Karpas-422 (cell line): ENCODE measurements at regions not wholly inside any gene's neighbourhood (a gene's known extent, or its start where the extent isn't known, plus 50 kb on each side); places are given as distances from the start of the nearest gene placed in this dataset.

Experiments used
- DNase-seq: peaks from one replicate; pipeline ENCODE4 v3.0.0-alpha.2; 2015
- H2AFZ ChIP-seq: fragments of 200-600 bp; sonication (generic); 2 replicates; pipeline ENCODE4 v1.6.1; 2014; ENCODE audit warnings: antibody characterized with exemption, low read length, mixed read lengths
- H3K27ac ChIP-seq: fragments of 200-600 bp; sonication (generic); 2 replicates; pipeline ENCODE4 v1.5.1; 2014; ENCODE audit warnings: mild to moderate bottlenecking, low read length, moderate library complexity
- H3K27me3 ChIP-seq: fragments of 200-600 bp; sonication (generic); 2 replicates; pipeline ENCODE4 v1.6.1; 2014; ENCODE audit warnings: low read length, mixed read lengths
- H3K36me3 ChIP-seq: fragments of 200-600 bp; sonication (generic); 2 replicates; pipeline ENCODE4 v1.6.1; 2014; ENCODE audit warnings: low read length, mixed read lengths; ENCODE audit not compliant: insufficient read depth
- H3K4me1 ChIP-seq: fragments of 200-600 bp; sonication (generic); 2 replicates; pipeline ENCODE4 v1.6.1; 2014; ENCODE audit warnings: mild to moderate bottlenecking, low read length, mixed read lengths
- H3K4me2 ChIP-seq: fragments of 200-600 bp; sonication (generic); 2 replicates; pipeline ENCODE4 v1.6.1; 2014; ENCODE audit warnings: low read length, low read depth, mild to moderate bottlenecking; ENCODE audit not compliant: poor library complexity, severe bottlenecking
- H3K4me3 ChIP-seq: fragments of 200-600 bp; sonication (generic); 2 replicates; pipeline ENCODE4 v1.5.1; 2014; ENCODE audit warnings: mild to moderate bottlenecking, antibody characterized with exemption, low read length, mixed read lengths
- H3K79me2 ChIP-seq: fragments of 200-600 bp; sonication (generic); 2 replicates; pipeline ENCODE4 v1.6.1; 2014; ENCODE audit warnings: mild to moderate bottlenecking, low read length, mixed read lengths
- H3K9ac ChIP-seq: fragments of 200-600 bp; sonication (generic); 2 replicates; pipeline ENCODE4 v1.6.0; 2014; ENCODE audit warnings: low read length
- H3K9me2 ChIP-seq: fragments of 200-600 bp; sonication (generic), shearing (Covaris generic); replicated peaks from 2 replicates; pipeline ENCODE4 v1.6.0; 2014; ENCODE audit warnings: mild to moderate bottlenecking, low read length, moderate library complexity; ENCODE audit not compliant: insufficient read depth
- H3K9me3 ChIP-seq: fragments of 300-700, 200-600 bp; sonication (generic); 2 replicates; pipeline ENCODE4 v1.6.1; 2014; ENCODE audit warnings: low read length, mixed read lengths
- H4K20me1 ChIP-seq: fragments of 200-600 bp; sonication (generic); 2 replicates; pipeline ENCODE4 v1.6.1; 2014; ENCODE audit warnings: mild to moderate bottlenecking, antibody characterized with exemption, low read length, low read depth; ENCODE audit not compliant: insufficient read depth

DNA sequence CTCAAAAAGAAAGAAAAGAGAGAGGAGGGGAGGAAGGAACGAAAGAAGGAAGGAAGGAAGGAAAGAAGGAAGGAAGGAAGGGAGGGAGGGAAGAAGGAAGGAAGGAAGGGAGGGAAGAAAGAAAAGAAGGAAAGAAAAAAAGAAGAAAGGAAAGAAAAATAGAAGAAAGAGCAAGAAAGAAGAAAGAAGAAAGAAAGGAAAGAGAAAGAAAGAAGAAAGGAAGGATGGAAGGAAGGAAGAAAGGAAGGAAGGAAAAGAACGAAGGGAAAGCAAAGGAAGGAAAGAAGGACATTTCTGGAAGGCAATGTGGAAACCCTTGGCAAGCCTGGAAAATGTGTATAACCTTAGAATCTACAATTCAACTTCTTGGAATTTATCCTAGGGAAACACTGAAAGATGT, 150.4 kb upstream of the LHX1 start:
- Histone ChIP-seq H4K20me1 (no peaks in the 10 kb centered on the region), H3K79me2 (no peaks in the 10 kb centered on the region), H3K4me3 (no peak overlapping the region), H3K4me1 (no peaks in the 10 kb centered on the region), H2AFZ (no peak overlapping the region), H3K27ac (no peak overlapping the region), H3K9me2 (no peaks in the 10 kb centered on the region), H3K36me3 (no peaks in the 10 kb centered on the region), H3K27me3 (no peaks in the 10 kb centered on the region), H3K9me3 (no peaks in the 10 kb centered on the region), H3K4me2 (no peak overlapping the region), H3K9ac (no peak overlapping the region)
- DNase-seq: no peak

DNA sequence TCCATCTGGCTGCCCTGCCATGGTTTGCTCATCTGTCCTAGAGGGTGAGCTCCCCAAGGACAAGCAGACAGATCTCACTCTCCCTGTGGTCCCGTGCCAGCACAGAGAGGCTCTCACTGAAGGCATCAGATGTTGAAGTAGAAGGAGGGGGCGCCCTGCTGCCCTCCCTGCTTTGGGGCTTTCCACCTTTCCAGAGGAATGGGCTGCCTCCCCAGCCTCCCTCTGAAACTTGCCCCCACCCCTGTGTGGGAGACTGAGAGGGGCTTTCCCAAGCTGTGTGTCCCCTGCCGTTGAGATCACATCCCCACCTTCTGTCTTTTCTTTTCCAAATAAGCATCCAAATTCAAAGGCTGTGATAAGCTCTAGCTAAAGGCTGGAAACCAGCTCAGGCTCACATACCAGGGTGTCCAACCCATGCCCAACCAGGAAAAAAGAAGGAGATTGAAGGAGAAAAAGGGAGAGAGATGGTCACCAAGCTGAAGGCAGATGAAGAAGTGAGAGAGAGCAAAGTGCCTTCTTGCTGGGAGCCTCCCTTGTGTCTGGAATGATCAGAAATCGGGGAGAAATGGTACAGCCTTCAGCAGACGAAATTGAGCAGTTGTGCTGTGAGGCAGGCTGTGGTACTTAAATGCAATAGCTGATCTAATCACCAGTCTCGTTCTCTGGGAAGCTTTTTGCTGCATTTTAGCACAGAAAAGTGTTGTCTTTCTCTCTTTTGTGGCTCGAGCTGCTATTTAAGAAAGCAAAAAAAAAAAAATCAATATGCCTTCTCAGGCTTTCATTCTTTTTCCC, 145.9 kb upstream of the LHX1 start:
- H4K20me1 ChIP-seq: no peaks in the 10 kb centered on the region

DNA sequence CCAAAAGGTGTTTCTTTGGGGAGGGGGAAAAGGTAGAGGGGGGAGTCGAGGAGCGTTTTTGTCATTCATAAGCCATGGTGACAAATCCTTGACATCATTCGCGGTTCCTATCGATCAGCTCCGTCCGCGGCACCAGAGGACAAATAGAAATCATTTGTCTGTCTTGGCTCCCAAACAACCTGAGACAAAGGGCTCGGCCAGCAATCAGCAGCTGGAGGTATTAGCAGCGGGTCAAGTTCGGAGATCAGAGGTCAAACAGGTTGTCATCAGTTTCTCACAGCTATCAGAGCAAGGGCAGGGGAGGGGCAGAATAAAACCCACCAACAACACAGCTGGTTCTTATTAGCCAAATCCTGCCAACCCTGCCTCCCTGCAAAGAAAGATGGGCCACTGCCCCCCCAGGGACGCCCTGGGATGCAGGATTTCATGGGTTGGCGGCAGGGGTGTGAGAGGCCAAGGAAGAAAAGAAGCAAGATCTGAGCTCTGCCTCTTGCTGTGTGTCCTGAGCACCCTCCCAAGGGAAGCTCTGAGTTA, 145.3 kb upstream of the LHX1 start:
- Histone ChIP-seq H2AFZ (no peak overlapping the region), H3K4me3 (no peak overlapping the region), H3K9me2 (no peaks in the 10 kb centered on the region), H3K27ac (no peak overlapping the region), H3K36me3 (no peaks in the 10 kb centered on the region), H3K79me2 (no peaks in the 10 kb centered on the region), H4K20me1 (no peaks in the 10 kb centered on the region), H3K27me3 (no peaks in the 10 kb centered on the region), H3K4me1 (no peaks in the 10 kb centered on the region), H3K4me2 (no peak overlapping the region), H3K9ac (no peak overlapping the region), H3K9me3 (no peaks in the 10 kb centered on the region)
- DNase-seq: no peak

More for the DNA sequence above, 145.9 kb upstream of the LHX1 start:
- no peaks in the 10 kb centered on the region for H3K36me3 ChIP-seq
- no peak overlapping the region for H2AFZ ChIP-seq
- H3K9me3 ChIP-seq: no peaks in the 10 kb centered on the region
- no peak overlapping the region for H3K9ac ChIP-seq
- H3K27ac ChIP-seq: no peak overlapping the region
- no peaks in the 10 kb centered on the region for H3K79me2 ChIP-seq
- no peaks in the 10 kb centered on the region for H3K4me1 ChIP-seq
- H3K9me2 ChIP-seq: no peaks in the 10 kb centered on the region
- DNase-seq: no peak
- H3K4me2 ChIP-seq: no peak overlapping the region
- H3K27me3 ChIP-seq: no peaks in the 10 kb centered on the region
- H3K4me3 ChIP-seq: no peak overlapping the region

- Histone ChIP-seq H3K27me3 (no peaks in the 10 kb centered on the region), H2AFZ (no peak overlapping the region), H3K79me2 (no peaks in the 10 kb centered on the region), H3K9me3 (no peaks in the 10 kb centered on the region), H3K9me2 (no peaks in the 10 kb centered on the region), H3K4me2 (no peak overlapping the region), H4K20me1 (no peaks in the 10 kb centered on the region), H3K36me3 (no peaks in the 10 kb centered on the region), H3K27ac (no peak overlapping the region), H3K4me1 (no peaks in the 10 kb centered on the region), H3K9ac (no peak overlapping the region), H3K4me3 (no peak overlapping the region)
- no peak for DNase-seq
These were observed 144.4 kb upstream of the LHX1 start for GRCh38 chr17:36792849-36793248.

DNA sequence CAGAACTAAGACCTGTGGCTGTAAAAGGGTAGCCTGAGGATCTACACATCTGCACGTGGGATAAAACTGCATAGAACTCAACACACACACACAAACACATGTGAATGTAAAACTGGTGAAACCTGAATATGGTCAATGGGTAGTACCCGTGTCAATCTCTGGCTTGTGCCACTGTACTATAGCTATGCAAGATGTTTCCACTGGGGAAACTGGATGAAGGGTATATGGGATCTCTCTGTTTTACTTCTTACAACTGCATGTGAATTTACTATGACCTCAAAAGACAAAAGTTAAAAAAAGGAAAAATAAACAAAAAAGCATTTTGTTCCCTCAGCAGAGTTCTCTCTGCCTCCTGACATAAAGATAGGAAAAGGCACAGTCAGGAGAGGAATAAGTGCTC, 143.3 kb upstream of the LHX1 start:
- Histone ChIP-seq H4K20me1 (no peaks in the 10 kb centered on the region), H3K27me3 (no peaks in the 10 kb centered on the region), H3K4me1 (no peaks in the 10 kb centered on the region), H3K4me3 (no peak overlapping the region), H3K9ac (no peak overlapping the region), H3K9me3 (no peaks in the 10 kb centered on the region), H2AFZ (no peak overlapping the region), H3K4me2 (no peak overlapping the region), H3K9me2 (no peaks in the 10 kb centered on the region), H3K79me2 (no peaks in the 10 kb centered on the region), H3K27ac (no peak overlapping the region), H3K36me3 (no peaks in the 10 kb centered on the region)
- no peak for DNase-seq

DNA sequence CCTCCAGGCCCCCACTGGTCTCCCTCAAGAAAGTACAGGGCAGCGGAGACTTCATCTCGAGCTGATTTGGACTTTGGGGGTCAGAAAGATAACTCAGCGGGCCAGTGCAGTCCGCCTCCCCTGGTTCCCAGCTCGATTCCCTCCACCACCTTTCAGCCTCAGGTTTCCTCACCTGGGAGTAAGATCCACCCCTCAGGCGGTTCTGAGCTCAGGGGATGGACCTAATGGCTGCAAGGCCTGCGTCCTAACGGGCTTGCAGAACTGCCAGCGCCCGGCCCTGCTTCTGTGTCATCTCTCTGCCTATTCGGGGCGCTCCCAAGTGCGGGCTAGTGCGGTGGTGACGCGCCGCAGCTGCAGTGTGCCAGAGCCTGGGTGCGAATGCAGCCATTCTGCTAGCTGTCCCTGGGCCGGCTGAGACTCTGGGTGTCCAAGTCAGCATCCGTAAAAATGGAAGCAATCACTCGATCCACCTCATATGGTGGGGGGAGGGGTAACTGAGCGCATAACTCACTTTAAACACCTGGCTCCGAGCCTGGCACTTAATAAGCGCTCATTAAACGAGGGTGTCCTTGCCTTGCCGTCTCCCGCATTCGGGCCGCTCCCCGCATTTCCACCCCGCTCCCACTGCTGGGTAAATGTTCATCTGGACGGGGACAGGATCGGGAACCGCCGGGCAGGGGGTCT, 129.6 kb upstream of the LHX1 start:
- no peak overlapping the region for H3K4me3 ChIP-seq

GRCh38 chr17:36808180-36808661, 129.1 kb upstream of the LHX1 start:
- no peaks in the 10 kb centered on the region for H3K9me3 ChIP-seq
- no peaks in the 10 kb centered on the region for H3K27me3 ChIP-seq
- H3K9me2 ChIP-seq: no peaks in the 10 kb centered on the region
- H3K4me2 ChIP-seq: no peak overlapping the region
- H4K20me1 ChIP-seq: no peaks in the 10 kb centered on the region
- no peak overlapping the region for H2AFZ ChIP-seq
- H3K36me3 ChIP-seq: no peaks in the 10 kb centered on the region
- no peak for DNase-seq
- H3K27ac ChIP-seq: no peak overlapping the region
- no peak overlapping the region for H3K9ac ChIP-seq
- H3K79me2 ChIP-seq: no peaks in the 10 kb centered on the region
- no peaks in the 10 kb centered on the region for H3K4me1 ChIP-seq
- H3K4me3 ChIP-seq: no peak overlapping the region

More for the DNA sequence above, 129.6 kb upstream of the LHX1 start:
- no peak for DNase-seq
- H3K9ac ChIP-seq: no peak overlapping the region
- no peaks in the 10 kb centered on the region for H3K79me2 ChIP-seq
- no peaks in the 10 kb centered on the region for H4K20me1 ChIP-seq
- no peak overlapping the region for H3K4me2 ChIP-seq
- H2AFZ ChIP-seq: no peak overlapping the region
- no peaks in the 10 kb centered on the region for H3K4me1 ChIP-seq
- no peaks in the 10 kb centered on the region for H3K9me3 ChIP-seq
- no peaks in the 10 kb centered on the region for H3K27me3 ChIP-seq
- no peaks in the 10 kb centered on the region for H3K36me3 ChIP-seq
- no peak overlapping the region for H3K27ac ChIP-seq
- H3K9me2 ChIP-seq: no peaks in the 10 kb centered on the region

GRCh38 chr17:36812762-36813161, 124.5 kb upstream of the LHX1 start:
- Histone ChIP-seq H3K27me3 (no peaks in the 10 kb centered on the region), H3K4me3 (no peak overlapping the region), H3K27ac (no peak overlapping the region), H3K4me1 (no peaks in the 10 kb centered on the region), H2AFZ (no peak overlapping the region), H3K9ac (no peak overlapping the region), H4K20me1 (no peaks in the 10 kb centered on the region), H3K9me2 (no peaks in the 10 kb centered on the region), H3K4me2 (no peak overlapping the region), H3K9me3 (no peaks in the 10 kb centered on the region), H3K36me3 (no peaks in the 10 kb centered on the region), H3K79me2 (no peaks in the 10 kb centered on the region)
- DNase-seq: no peak
